DND-41 (cell line): ENCODE measurements at regions not wholly inside any gene's neighbourhood (a gene's known extent, or its start where the extent isn't known, plus 50 kb on each side); places are given as distances from the start of the nearest gene placed in this dataset.

Source experiments
- ATAC-seq: fragments of 200-7000 bp; cut with Tn5 transposase; 3 replicates; pipeline ENCODE4 v1.9.1; 2021; ENCODE audit warnings: low read depth; ENCODE audit not compliant: insufficient read depth
- DNase-seq: peaks from one replicate; pipeline ENCODE4 v3.0.0-alpha.2; 2020
- H2AFZ ChIP-seq: 2 replicates; pipeline ENCODE4 v1.6.0; 2012; ENCODE audit warnings: low read depth, low read length
- H3K27ac ChIP-seq: 2 replicates; pipeline ENCODE4 v1.5.1; 2012; ENCODE audit warnings: low read length, inconsistent platforms
- H3K27me3 ChIP-seq: fragments of 200-600 bp; sonication (generic); 2 replicates; pipeline ENCODE4 v1.6.0; 2012; ENCODE audit warnings: low read length, mild to moderate bottlenecking, inconsistent platforms; ENCODE audit not compliant: insufficient read depth, poor library complexity
- H3K36me3 ChIP-seq: 2 replicates; pipeline ENCODE4 v1.5.1; 2012; ENCODE audit warnings: low read length, inconsistent platforms; ENCODE audit not compliant: insufficient read depth
- H3K4me1 ChIP-seq: 2 replicates; pipeline ENCODE4 v1.5.1; 2012; ENCODE audit warnings: mild to moderate bottlenecking, low read length; ENCODE audit not compliant: insufficient read depth
- H3K4me2 ChIP-seq: 2 replicates; pipeline ENCODE4 v1.6.0; 2012; ENCODE audit warnings: mild to moderate bottlenecking, moderate library complexity, low read length, inconsistent platforms; ENCODE audit not compliant: insufficient read depth
- H3K4me3 ChIP-seq, 2 experiments: fragments of 200-600 bp in 1 of 2; shearing (Covaris generic) in 1 of 2; 2 replicates each; pipeline ENCODE4 v1.5.1; 2012 to 2016; ENCODE audit warnings: inconsistent platforms in 2 of 2, low read length in 2 of 2, mild to moderate bottlenecking in 2 of 2, low read depth in 1 of 2, moderate library complexity in 1 of 2
- H3K79me2 ChIP-seq: 2 replicates; pipeline ENCODE4 v1.6.0; 2012; ENCODE audit warnings: low read length, inconsistent platforms; ENCODE audit not compliant: insufficient read depth
- H3K9ac ChIP-seq: 2 replicates; pipeline ENCODE4 v1.6.0; 2012; ENCODE audit warnings: low read depth, mild to moderate bottlenecking, inconsistent platforms, low read length, moderate library complexity
- H3K9me3 ChIP-seq: 2 replicates; pipeline ENCODE4 v1.5.1; 2012; ENCODE audit warnings: low read length, moderate library complexity, mild to moderate bottlenecking, inconsistent platforms; ENCODE audit not compliant: insufficient read depth, severe bottlenecking
- H4K20me1 ChIP-seq: 2 replicates; pipeline ENCODE4 v1.6.0; 2012; ENCODE audit warnings: low read length; ENCODE audit not compliant: insufficient read depth
- CTCF ChIP-seq: IDR thresholded peaks from 2 replicates; pipeline ENCODE4 v1.5.1; 2012; ENCODE audit warnings: borderline replicate concordance, low read length, moderate library complexity, mild to moderate bottlenecking; ENCODE audit not compliant: poor library complexity, severe bottlenecking; ENCODE audit errors: extremely low read depth
- EZH2 ChIP-seq: IDR thresholded peaks from 3 replicates; pipeline ENCODE4 v1.6.1; 2012; ENCODE audit warnings: borderline replicate concordance, low read depth, mild to moderate bottlenecking, moderate library complexity, low read length, inconsistent platforms; ENCODE audit not compliant: severe bottlenecking

- DNase-seq (no peak), ATAC-seq (no peak)
- Histone ChIP-seq H3K27me3 (no peaks in the 10 kb centered on the region), H3K9ac (no peak overlapping the region), H3K4me3 (no peak overlapping the region), H3K9me3 (peaks cover 12% of the 10 kb centered on the region), H3K79me2 (no peaks in the 10 kb centered on the region), H3K27ac (no peak overlapping the region), H3K4me2 (no peak overlapping the region), H2AFZ (no peak overlapping the region), H3K4me1 (no peaks in the 10 kb centered on the region), H3K36me3 (no peaks in the 10 kb centered on the region), H4K20me1 (no peaks in the 10 kb centered on the region)
- TF ChIP-seq CTCF = no peak
- TF ChIP-seq EZH2 = no peak
These were observed 72.4 kb downstream of the CCNG2 start for GRCh38 chr4:77229433-77229832.

DNA sequence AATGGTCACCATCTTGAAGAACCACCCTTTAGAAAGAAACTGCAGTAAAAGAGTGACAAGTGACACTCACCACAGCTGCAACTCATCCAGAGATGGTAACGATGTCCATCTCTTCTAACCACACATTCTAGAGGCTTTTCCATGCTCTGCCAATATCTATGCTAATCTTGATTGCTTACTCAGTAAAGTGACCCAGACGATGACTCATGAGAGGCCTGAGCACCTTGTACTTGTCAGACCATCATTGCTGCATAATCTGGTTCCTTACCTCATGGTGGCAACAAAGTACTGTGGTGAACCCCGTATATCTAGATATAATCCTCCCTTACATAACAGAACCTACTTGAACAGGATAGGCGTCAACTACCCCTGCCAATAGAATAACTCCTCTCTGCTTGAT, 75.6 kb downstream of the CCNG2 start:
- H3K27me3 ChIP-seq = no peaks in the 10 kb centered on the region
- no peaks in the 10 kb centered on the region for H3K79me2 ChIP-seq
- H3K4me2 ChIP-seq = no peak overlapping the region
- no peaks in the 10 kb centered on the region for H3K36me3 ChIP-seq
- TF ChIP-seq EZH2 = no peak
- TF ChIP-seq CTCF = no peak
- no peak overlapping the region for H3K9ac ChIP-seq
- H3K4me1 ChIP-seq = no peaks in the 10 kb centered on the region
- ATAC-seq = no peak
- no peak overlapping the region for H3K27ac ChIP-seq
- H3K4me3 ChIP-seq = no peak overlapping the region
- no peak for DNase-seq
- no peaks in the 10 kb centered on the region for H4K20me1 ChIP-seq
- H2AFZ ChIP-seq = no peak overlapping the region
- H3K9me3 ChIP-seq = peaks cover 6% of the 10 kb centered on the region

- DNase-seq (no peak), ATAC-seq (no peak)
- H3K4me1 ChIP-seq = no peaks in the 10 kb centered on the region
- H4K20me1 ChIP-seq = no peaks in the 10 kb centered on the region
- H3K27me3 ChIP-seq = no peaks in the 10 kb centered on the region
- H3K9me3 ChIP-seq = no peaks in the 10 kb centered on the region
- H3K9ac ChIP-seq = no peak overlapping the region
- H3K4me3 ChIP-seq = no peak overlapping the region
- no peak overlapping the region for H3K27ac ChIP-seq
- TF ChIP-seq CTCF (no peak), EZH2 (no peak)
- H2AFZ ChIP-seq = no peak overlapping the region
- H3K36me3 ChIP-seq = no peaks in the 10 kb centered on the region
- no peak overlapping the region for H3K4me2 ChIP-seq
- H3K79me2 ChIP-seq = no peaks in the 10 kb centered on the region
These were observed 78.4 kb downstream of the CCNG2 start for GRCh38 chr4:77235289-77235854.

- Histone ChIP-seq H3K9ac (no peak overlapping the region), H3K27ac (no peak overlapping the region), H3K4me3 (no peak overlapping the region), H2AFZ (no peak overlapping the region), H3K79me2 (no peaks in the 10 kb centered on the region), H3K4me1 (no peaks in the 10 kb centered on the region), H3K36me3 (no peaks in the 10 kb centered on the region), H3K4me2 (no peak overlapping the region), H3K27me3 (peaks cover 5% of the 10 kb centered on the region), H3K9me3 (no peaks in the 10 kb centered on the region), H4K20me1 (peaks cover 6% of the 10 kb centered on the region; the same call in 1 of the 2 replicates)
- no peak for DNase-seq
- no peak for ATAC-seq
- no peak for TF ChIP-seq CTCF
- TF ChIP-seq EZH2 = no peak
These were observed 79.8 kb downstream of the CCNG2 start for GRCh38 chr4:77236806-77237205.
